A549 (cell line): ENCODE measurements at regions not wholly inside any gene's neighbourhood (a gene's known extent, or its start where the extent isn't known, plus 50 kb on each side); places are given as distances from the start of the nearest gene placed in this dataset.

Experiments
- ATAC-seq, 2 experiments: fragments of 200-7000 bp in 1 of 2; fragments of >200 bp in 1 of 2; cut with Nextera tagmentation in 1 of 2; cut with Tn5 transposase in 1 of 2; 3 replicates each; pipeline versions ENCODE4 v1.8.0 to v1.9.1; 2018 to 2020; ENCODE audit warnings: mild to moderate bottlenecking in 1 of 2, moderate library complexity in 1 of 2
- CTCF ChIA-PET: fragments of 300-600 bp; sonication (Branson Sonifier 250); formaldehyde crosslinking; extraction: SDS; loops from one replicate; lab custom pipeline; 2021; ENCODE audit warnings: antibody characterized with exemption, inconsistent platforms; lab: Yijun Ruan, JAX
- POLR2A ChIA-PET: fragments of 350-600 bp; formaldehyde crosslinking; extraction: SDS; loops from one replicate; lab custom pipeline; 2021; ENCODE audit warnings: antibody characterized with exemption, inconsistent platforms; lab: Yijun Ruan, JAX
- DNase-seq, 2 experiments: peaks; one replicate each; pipeline versions ENCODE4 v3.0.0 to v3.0.0-alpha.2; 2011 to 2016; ENCODE audit warnings: low read depth in 1 of 2, low spot score in 1 of 2
- FAIRE-seq: peaks from 2 replicates; lab custom pipeline; 2011; peaks lifted over from hg19 to GRCh38; lab: Jason Lieb, UNC
- H3K27ac ChIP-seq, 2 experiments: fragments of >200 bp; sonication (Bioruptor Twin); formaldehyde crosslinking; 3 replicates each; pipeline ENCODE4 v1.5.1; 2016 to 2017
- H3K4me1 ChIP-seq: fragments of >200 bp; sonication (Bioruptor Twin); formaldehyde crosslinking; 3 replicates; pipeline ENCODE4 v1.6.1; 2016
- H3K4me2 ChIP-seq: fragments of >200 bp; sonication (Bioruptor Twin); formaldehyde crosslinking; 3 replicates; pipeline ENCODE4 v1.6.1; 2016
- H3K4me3 ChIP-seq: fragments of >200 bp; sonication (Bioruptor Twin); formaldehyde crosslinking; 3 replicates; pipeline ENCODE4 v1.5.1; 2016
- H3K9me3 ChIP-seq: fragments of >200 bp; sonication (Bioruptor Twin); formaldehyde crosslinking; 3 replicates; pipeline ENCODE4 v1.6.1; 2016
- BHLHE40 ChIP-seq: IDR thresholded peaks from 2 replicates; pipeline ENCODE4 v1.6.1; 2012; ENCODE audit warnings: low read depth, low read length, inconsistent platforms
- CEBPB ChIP-seq, 2 experiments: fragments of >200 bp in 1 of 2; sonication (Bioruptor Twin) in 1 of 2; formaldehyde crosslinking in 1 of 2; IDR thresholded peaks; 2 replicates each; pipeline ENCODE4 v1.6.1; 2012 to 2016
- CTCF ChIP-seq: fragments of >200 bp; sonication (Bioruptor Twin); formaldehyde crosslinking; IDR thresholded peaks from 3 replicates; pipeline ENCODE4 v1.5.1; 2016
- ELK1 ChIP-seq: fragments of 150-350 bp; IDR thresholded peaks from 2 replicates; pipeline ENCODE4 v1.6.1; 2014; ENCODE audit warnings: low read depth, mild to moderate bottlenecking, low read length
- HES2 ChIP-seq: fragments of >200 bp; sonication (Bioruptor Twin); formaldehyde crosslinking; IDR thresholded peaks from 2 replicates; pipeline ENCODE4 v1.6.1; 2016
- HEYL ChIP-seq: fragments of 250-450 bp; sonication (Bioruptor Pico); IDR thresholded peaks from 2 replicates; pipeline ENCODE4 v1.8.0; 2021; ENCODE audit warnings: mild to moderate bottlenecking, moderate library complexity
- HOXB5 ChIP-seq: fragments of 250-450 bp; sonication (Bioruptor Pico); IDR thresholded peaks from 2 replicates; pipeline ENCODE4 v1.5.0; 2020; ENCODE audit warnings: mild to moderate bottlenecking, moderate library complexity
- MYC ChIP-seq: IDR thresholded peaks from 2 replicates; pipeline ENCODE4 v1.6.1; 2012; ENCODE audit warnings: mild to moderate bottlenecking, inconsistent platforms, low read length, improper control_type of control experiment, borderline replicate concordance
- NFE2L2 ChIP-seq: fragments of 150-350 bp; conservative IDR thresholded peaks from 2 replicates; pipeline ENCODE4 v1.6.1; 2014; ENCODE audit warnings: low read length
- NPAS2 ChIP-seq: fragments of 250-450 bp; sonication (Bioruptor Pico); IDR thresholded peaks from 2 replicates; pipeline ENCODE4 v1.8.0; 2022; ENCODE audit warnings: mild to moderate bottlenecking, moderate library complexity, borderline replicate concordance
- NR3C1 ChIP-seq: fragments of >200 bp; sonication (Bioruptor Twin); formaldehyde crosslinking; IDR thresholded peaks from 3 replicates; pipeline ENCODE4 v1.6.1; 2017
- PBX3 ChIP-seq: IDR thresholded peaks from 2 replicates; pipeline ENCODE4 v1.6.1; 2012
- RAD21 ChIP-seq, 2 experiments: fragments of >200 bp in 1 of 2; sonication (Bioruptor Twin) in 1 of 2; formaldehyde crosslinking in 1 of 2; IDR thresholded peaks in 1 of 2; conservative IDR thresholded peaks in 1 of 2; 2 replicates in 1 of 2; 3 replicates in 1 of 2; pipeline ENCODE4 v1.6.1; 2012 to 2018; ENCODE audit warnings: inconsistent platforms in 1 of 2
- RCOR1 ChIP-seq: fragments of 150-350 bp; IDR thresholded peaks from 2 replicates; pipeline ENCODE4 v1.6.1; 2014; ENCODE audit warnings: antibody characterized with exemption, low read length, low read depth
- SREBF2 ChIP-seq: fragments of 450-650 bp; IDR thresholded peaks from 2 replicates; pipeline ENCODE4 v1.6.1; 2014; ENCODE audit warnings: mild to moderate bottlenecking, moderate library complexity
- USF2 ChIP-seq: fragments of 450-650 bp; IDR thresholded peaks from 2 replicates; pipeline ENCODE4 v1.6.1; 2014; ENCODE audit warnings: antibody characterized with exemption
- ZNF302 ChIP-seq: fragments of 250-450 bp; sonication (Bioruptor Pico); IDR thresholded peaks from 2 replicates; pipeline ENCODE4 v1.9.0; 2021; ENCODE audit warnings: inconsistent platforms, mild to moderate bottlenecking, moderate library complexity
- WGBS: methylation state at CpG from one replicate; pipeline ENCODE4 v1.1.6; 2017; ENCODE audit errors: missing lambda C conversion rate; 5-methylcytosine and 5-hydroxymethylcytosine counted together

GRCh38 chr10:64062793-64063192 is 541.6 kb downstream of the REEP3 start:
- TF ChIP-seq NR3C1 (no peak), MYC (no peak), HES2 (no peak), CTCF (no peak), RCOR1 (no peak), ZNF302 (CRISPR knock-in tag) (no peak), RAD21 (conservative IDR thresholded peaks at IDR 0.05 in 1 of 2, IDR thresholded peaks at IDR 0.05 in 1 of 2) (no peak), HEYL (no peak), ELK1 (no peak), SREBF2 (no peak), USF2 (no peak), HOXB5 (CRISPR knock-in tag) (no peak), NPAS2 (no peak), NFE2L2 (no peak)
- Histone ChIP-seq H3K27ac (no peak overlapping the region), H3K9me3 (no peaks in the 10 kb centered on the region), H3K4me3 (no peak overlapping the region), H3K4me2 (no peak overlapping the region), H3K4me1 (no peaks in the 10 kb centered on the region)
- WGBS = 3% methylated on average over 4 of the region's 4 CpGs
- ATAC-seq = no peak
- no peak for DNase-seq
- FAIRE-seq = no peak
- CTCF ChIA-PET = interaction anchor here (2.7 kb wide), 1 partner anchor 21 kb away, joined by 10 read pairs; no protein-coding TSS in a partner anchor
- POLR2A ChIA-PET = no interaction called here

- Histone ChIP-seq H3K4me3 (no peak overlapping the region), H3K4me1 (no peaks in the 10 kb centered on the region), H3K9me3 (no peaks in the 10 kb centered on the region; the same call in 2 of the 3 replicates), H3K4me2 (no peak overlapping the region), H3K27ac (no peak overlapping the region)
- WGBS = 74% methylated on average over 4 of the region's 4 CpGs
- FAIRE-seq (no peak), ATAC-seq (no peak), DNase-seq (no peak)
- CTCF ChIA-PET = no interaction called here
- no peak for TF ChIP-seq NR3C1
- no peak for TF ChIP-seq PBX3
- POLR2A ChIA-PET = no interaction called here
These were observed 545.9 kb downstream of the REEP3 start for GRCh38 chr10:64067009-64067606.

GRCh38 chr10:64067859-64068258 is 546.7 kb downstream of the REEP3 start:
- ATAC-seq (no peak), DNase-seq (no peak), FAIRE-seq (no peak)
- 40% methylated on average over 2 of the region's 2 CpGs for WGBS
- Histone ChIP-seq H3K4me2 (no peak overlapping the region), H3K4me1 (no peaks in the 10 kb centered on the region), H3K27ac (no peak overlapping the region), H3K9me3 (no peaks in the 10 kb centered on the region; the same call in 2 of the 3 replicates), H3K4me3 (no peak overlapping the region)
- ChIA-PET POLR2A (no interaction called here), CTCF (interaction anchor here (1.9 kb wide), 1 partner anchor 26 kb away, joined by 7 read pairs; no protein-coding TSS in a partner anchor)
- TF ChIP-seq BHLHE40 = no peak
- TF ChIP-seq CEBPB (IDR thresholded peaks at IDR 0.05) = 0 out of 4 replicates have a peak, but pooled peaks of 1 of the 2 experiments have one; percentile 22
